Body of pancreas (tissue), 4 donors: ENCODE measurements at regions not wholly inside any gene's neighbourhood (a gene's known extent, or its start where the extent isn't known, plus 50 kb on each side); places are given as distances from the start of the nearest gene placed in this dataset.

Source experiments
- CTCF ChIP-seq, 7 experiments: fragments of 450-650 bp in 4 of 7; fragments of 200-600 bp in 3 of 7; sonication (generic) in 3 of 7; IDR thresholded peaks; one replicate each; pipeline ENCODE4 v1.5.1; 2016 to 2019; ENCODE audit warnings: antibody characterized with exemption in 7 of 7
- POLR2A ChIP-seq, 3 donors: fragments of 450-650 bp; IDR thresholded peaks; one replicate each; pipeline ENCODE4 v1.6.1; 2016; ENCODE audit warnings: antibody characterized with exemption in 3 of 3, mild to moderate bottlenecking in 2 of 3

- TF ChIP-seq CTCF (IDR thresholded peaks at IDR 0.05) (no peak), POLR2A (IDR thresholded peaks at IDR 0.05) (no peak)
These were observed 236.1 kb downstream of the VAPA start for GRCh38 chr18:10149768-10150556.
